ENCODE measurements at regions not wholly inside any gene's neighbourhood (a gene's known extent, or its start where the extent isn't known, plus 50 kb on each side); places are given as distances from the start of the nearest gene placed in this dataset.

DNA sequence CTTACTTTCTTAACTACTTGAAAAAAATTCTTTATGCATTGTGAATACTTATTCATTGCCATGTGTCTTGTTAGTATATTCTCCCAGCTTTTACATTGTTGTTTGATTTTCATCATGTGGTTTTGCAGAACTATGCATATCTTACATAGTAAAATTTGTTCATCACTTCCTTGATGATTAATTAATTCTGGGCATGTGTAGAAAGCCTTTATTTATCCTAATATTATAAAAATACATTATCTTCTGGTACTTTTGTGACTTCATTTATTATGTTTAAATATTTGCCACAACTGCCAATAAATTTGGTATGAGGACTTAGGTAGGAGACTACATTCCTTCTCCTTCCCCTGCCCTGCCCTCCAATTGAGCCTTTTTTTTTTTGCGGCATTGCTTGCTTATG lies 166.0 kb upstream of the ZNF32 start:
- intact Hi-C loops (cut with DNase I, micrococcal nuclease): no loop called here
- no peaks in the 10 kb centered on the region for H3K27me3 Mint-ChIP-seq
- Histone ChIP-seq H3K36me3 (ENCODE audit: insufficient read depth, low read length) (no peaks in the 10 kb centered on the region), H3K4me1 (ENCODE audit: insufficient read depth, low read length) (peaks cover 31% of the 10 kb centered on the region), H3K27ac (ENCODE audit: low read depth in 1 of 2, low read length in 2 of 2) (no peak overlapping the region), H3K4me3 (ENCODE audit: low read length) (no peak overlapping the region), H3K27me3 (ENCODE audit: control insufficient read depth in 1 of 2, insufficient read depth in 2 of 2, low read length in 2 of 2) (no peaks in the 10 kb centered on the region), H3K9me3 (ENCODE audit: control insufficient read depth in 1 of 2, insufficient read depth in 1 of 2, low read length in 2 of 2) (no peaks in the 10 kb centered on the region)
- peaks cover 63% of the 10 kb centered on the region for H3K4me1 Mint-ChIP-seq (ENCODE audit: low read depth)
- POLR2A ChIA-PET: no interaction called here
- ATAC-seq (ENCODE audit: poor library complexity) (no peak), DNase-seq (no peak)
- no peaks in the 10 kb centered on the region for H3K36me3 Mint-ChIP-seq (ENCODE audit: low read depth)
- H3K9me3 Mint-ChIP-seq: no peaks in the 10 kb centered on the region
- TF ChIP-seq, protein P1, sequence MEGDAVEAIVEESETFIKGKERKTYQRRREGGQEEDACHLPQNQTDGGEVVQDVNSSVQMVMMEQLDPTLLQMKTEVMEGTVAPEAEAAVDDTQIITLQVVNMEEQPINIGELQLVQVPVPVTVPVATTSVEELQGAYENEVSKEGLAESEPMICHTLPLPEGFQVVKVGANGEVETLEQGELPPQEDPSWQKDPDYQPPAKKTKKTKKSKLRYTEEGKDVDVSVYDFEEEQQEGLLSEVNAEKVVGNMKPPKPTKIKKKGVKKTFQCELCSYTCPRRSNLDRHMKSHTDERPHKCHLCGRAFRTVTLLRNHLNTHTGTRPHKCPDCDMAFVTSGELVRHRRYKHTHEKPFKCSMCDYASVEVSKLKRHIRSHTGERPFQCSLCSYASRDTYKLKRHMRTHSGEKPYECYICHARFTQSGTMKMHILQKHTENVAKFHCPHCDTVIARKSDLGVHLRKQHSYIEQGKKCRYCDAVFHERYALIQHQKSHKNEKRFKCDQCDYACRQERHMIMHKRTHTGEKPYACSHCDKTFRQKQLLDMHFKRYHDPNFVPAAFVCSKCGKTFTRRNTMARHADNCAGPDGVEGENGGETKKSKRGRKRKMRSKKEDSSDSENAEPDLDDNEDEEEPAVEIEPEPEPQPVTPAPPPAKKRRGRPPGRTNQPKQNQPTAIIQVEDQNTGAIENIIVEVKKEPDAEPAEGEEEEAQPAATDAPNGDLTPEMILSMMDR (IDR thresholded peaks at IDR 0.05): no peak
- no peak overlapping the region for H3K4me3 Mint-ChIP-seq
- CTCF ChIA-PET: no interaction called here
- H3K27ac Mint-ChIP-seq: no peak overlapping the region

DNA sequence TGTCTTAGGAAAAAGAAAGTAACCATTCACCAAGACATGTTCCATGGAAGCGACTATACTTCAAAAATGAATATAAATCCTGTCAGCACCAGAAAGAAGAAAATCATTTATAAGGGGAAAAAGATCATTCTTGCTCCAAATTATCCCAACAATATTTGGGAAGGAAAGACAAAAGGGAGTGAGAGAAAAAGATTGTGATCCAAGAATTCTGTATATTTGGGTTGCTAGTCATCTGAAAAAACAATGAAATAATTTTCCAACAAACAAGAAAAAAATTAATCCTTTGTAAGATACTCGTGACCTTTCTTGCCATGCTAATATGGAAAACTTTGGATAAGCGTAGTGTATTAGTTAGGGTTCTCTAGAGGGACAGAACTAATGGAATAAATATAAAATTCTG lies 163.2 kb upstream of the ZNF32 start:
- H3K27ac ChIP-seq (ENCODE audit: low read depth in 1 of 2, low read length in 2 of 2): no peak overlapping the region
- peaks cover 71% of the 10 kb centered on the region for H3K4me1 Mint-ChIP-seq (ENCODE audit: low read depth)
- no peaks in the 10 kb centered on the region for H3K36me3 ChIP-seq (ENCODE audit: insufficient read depth, low read length)
- POLR2A ChIA-PET: no interaction called here
- no peaks in the 10 kb centered on the region for H3K27me3 ChIP-seq (ENCODE audit: control insufficient read depth in 1 of 2, insufficient read depth in 2 of 2, low read length in 2 of 2)
- no peak for ATAC-seq (ENCODE audit: poor library complexity)
- H3K4me3 Mint-ChIP-seq: no peak overlapping the region
- intact Hi-C loops (cut with DNase I, micrococcal nuclease): no loop called here
- H3K4me3 ChIP-seq (ENCODE audit: low read length): no peak overlapping the region
- H3K4me1 ChIP-seq (ENCODE audit: insufficient read depth, low read length): peaks cover 30% of the 10 kb centered on the region
- no peaks in the 10 kb centered on the region for H3K9me3 Mint-ChIP-seq
- DNase-seq: no peak
- H3K27ac Mint-ChIP-seq: no peak overlapping the region
- CTCF ChIA-PET: no interaction called here
- no peaks in the 10 kb centered on the region for H3K9me3 ChIP-seq (ENCODE audit: control insufficient read depth in 1 of 2, insufficient read depth in 1 of 2, low read length in 2 of 2)
- TF ChIP-seq, protein P1 (IDR thresholded peaks at IDR 0.05): no peak
- no peaks in the 10 kb centered on the region for H3K36me3 Mint-ChIP-seq (ENCODE audit: low read depth)
- no peaks in the 10 kb centered on the region for H3K27me3 Mint-ChIP-seq

DNA sequence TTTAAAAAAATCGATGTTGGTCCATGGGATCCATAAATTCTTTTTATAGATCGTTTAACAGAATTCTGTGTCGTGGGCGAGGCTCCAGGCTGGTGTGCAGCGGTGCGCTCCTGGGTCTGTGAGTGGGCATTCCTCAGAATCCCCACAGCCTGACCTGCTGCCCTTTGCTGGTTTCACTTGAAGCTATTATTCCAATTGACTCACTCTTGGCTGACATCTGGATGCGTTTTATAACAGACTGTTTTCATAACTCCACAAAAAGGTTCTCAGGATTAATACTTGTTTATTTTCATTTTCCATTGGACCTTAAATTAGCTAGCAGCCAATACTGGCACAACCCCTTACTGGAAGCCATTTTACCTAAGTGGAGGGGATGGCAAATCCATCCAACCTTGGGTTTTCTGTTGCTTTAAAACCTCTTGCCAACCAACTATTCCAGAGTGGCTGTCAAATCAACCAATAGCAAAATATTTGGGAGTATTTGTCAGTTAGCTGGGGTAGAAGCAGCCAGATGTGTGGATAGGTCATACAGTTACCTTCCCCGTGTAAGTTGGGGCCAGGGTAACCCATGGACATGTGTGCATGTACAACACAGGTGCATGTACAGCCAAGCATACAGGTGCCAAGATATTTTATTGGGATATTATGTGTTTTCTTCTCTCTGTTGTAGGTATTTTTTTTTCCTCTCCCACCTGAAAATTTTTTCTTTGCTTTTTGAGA lies 160.7 kb upstream of the ZNF32 start:
- CTCF ChIA-PET: no interaction called here
- H3K27ac ChIP-seq (ENCODE audit: low read depth in 1 of 2, low read length in 2 of 2): no peak overlapping the region

More for the DNA sequence above, 160.7 kb upstream of the ZNF32 start:
- POLR2A ChIA-PET: no interaction called here
- ATAC-seq (ENCODE audit: poor library complexity) (no peak), DNase-seq (no peak)
- Histone ChIP-seq H3K9me3 (ENCODE audit: control insufficient read depth in 1 of 2, insufficient read depth in 1 of 2, low read length in 2 of 2) (no peaks in the 10 kb centered on the region), H3K36me3 (ENCODE audit: insufficient read depth, low read length) (no peaks in the 10 kb centered on the region), H3K4me1 (ENCODE audit: insufficient read depth, low read length) (peaks cover 19% of the 10 kb centered on the region), H3K27me3 (ENCODE audit: control insufficient read depth in 1 of 2, insufficient read depth in 2 of 2, low read length in 2 of 2) (no peaks in the 10 kb centered on the region), H3K4me3 (ENCODE audit: low read length) (no peak overlapping the region)
- intact Hi-C loops (cut with DNase I, micrococcal nuclease): no loop called here
- Mint-ChIP-seq H3K9me3 (no peaks in the 10 kb centered on the region), H3K4me3 (no peak overlapping the region), H3K4me1 (ENCODE audit: low read depth) (peaks cover 55% of the 10 kb centered on the region), H3K27ac (no peak overlapping the region), H3K36me3 (ENCODE audit: low read depth) (no peaks in the 10 kb centered on the region), H3K27me3 (no peaks in the 10 kb centered on the region)
- TF ChIP-seq, protein P1 (IDR thresholded peaks at IDR 0.05): no peak

Measured in CD4-positive, alpha-beta T cell (primary cell).